GM18505 (cell line): ENCODE measurements at regions not wholly inside any gene's neighbourhood (a gene's known extent, or its start where the extent isn't known, plus 50 kb on each side); places are given as distances from the start of the nearest gene placed in this dataset.
"Not testable (repeated sequence)": the region's sequence is repeated elsewhere in the genome, so short reads cannot be mapped to it uniquely, and the experiment has no call there.

Experiments used
- ATAC-seq: cut with Tn5 transposase; IDR thresholded peaks from one replicate; pipeline ENCODE4 v1.9.1; 2021; ENCODE audit not compliant: unreplicated experiment
- POLR2A ChIP-seq: IDR thresholded peaks from 4 replicates; pipeline ENCODE4 v1.6.1; 2011; ENCODE audit warnings: borderline replicate concordance; ENCODE audit not compliant: insufficient read depth, insufficient read length; ENCODE audit errors: extremely low read depth

DNA sequence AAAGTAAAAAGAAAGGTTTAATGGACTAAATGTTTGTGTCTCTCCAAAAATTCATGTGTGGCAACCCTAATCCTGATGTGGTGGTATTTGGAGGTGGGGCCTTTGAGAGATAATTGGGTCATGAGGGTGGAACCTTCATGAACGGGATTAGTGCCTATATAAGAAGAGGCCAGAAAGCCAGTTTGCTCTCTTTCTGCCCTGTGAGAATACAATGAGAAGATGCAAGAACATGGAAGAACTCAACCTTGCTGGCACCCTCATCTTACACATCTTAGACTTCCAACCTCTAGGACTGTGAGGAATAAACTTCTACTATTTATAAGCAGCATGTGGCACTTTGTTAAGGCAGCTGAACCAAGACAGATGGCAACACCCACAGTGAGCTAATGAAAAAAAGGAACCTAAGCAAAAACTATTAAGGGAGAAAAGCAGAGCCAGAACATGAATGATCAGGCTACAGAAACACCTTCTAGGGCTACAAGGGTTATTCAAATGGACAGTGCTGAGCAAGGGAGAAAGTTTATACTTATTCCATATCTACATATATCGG, 159.5 kb downstream of the PLK2 start:
- no peak for ATAC-seq

GRCh38 chr5:58299256-58299655, 160.6 kb downstream of the PLK2 start:
- ATAC-seq, result no peak
- no peak for TF ChIP-seq POLR2A

More for the DNA sequence above, 159.5 kb downstream of the PLK2 start:
- no peak for TF ChIP-seq POLR2A

DNA sequence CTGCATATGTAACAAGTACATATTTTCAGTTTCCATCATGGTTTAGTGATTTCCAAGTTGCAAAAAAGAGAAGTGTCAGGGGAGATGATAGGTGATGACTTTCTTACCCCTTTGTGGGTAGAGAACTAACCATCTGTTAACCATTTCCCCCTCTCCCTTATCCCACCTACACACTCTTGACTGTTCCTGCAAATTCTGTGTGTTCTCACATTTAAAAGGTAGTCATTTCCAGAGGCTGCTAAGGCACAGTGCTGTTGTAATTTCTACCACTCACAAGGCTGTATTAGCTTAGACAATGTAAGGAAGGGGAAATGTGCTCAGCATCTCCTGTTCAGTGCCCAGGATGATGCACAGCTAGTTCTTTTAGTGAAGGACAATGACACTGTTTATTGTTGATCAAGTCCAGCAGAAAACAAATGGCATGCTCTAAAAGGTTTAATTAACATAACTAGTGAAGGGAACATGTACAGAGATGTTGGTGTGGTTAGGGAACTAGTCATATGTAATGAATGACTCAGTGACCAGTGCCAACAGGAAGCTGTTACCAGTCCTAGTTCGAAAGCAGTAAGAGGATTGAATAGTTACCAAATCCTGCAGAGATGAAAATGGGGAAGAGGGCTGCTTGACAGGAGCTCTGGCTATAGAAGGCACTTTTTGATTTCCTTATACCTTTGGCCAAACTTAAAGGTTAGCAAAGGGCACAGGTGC, 165.1 kb downstream of the PLK2 start:
- no peak for TF ChIP-seq POLR2A
- peak; percentile 75 for ATAC-seq

DNA sequence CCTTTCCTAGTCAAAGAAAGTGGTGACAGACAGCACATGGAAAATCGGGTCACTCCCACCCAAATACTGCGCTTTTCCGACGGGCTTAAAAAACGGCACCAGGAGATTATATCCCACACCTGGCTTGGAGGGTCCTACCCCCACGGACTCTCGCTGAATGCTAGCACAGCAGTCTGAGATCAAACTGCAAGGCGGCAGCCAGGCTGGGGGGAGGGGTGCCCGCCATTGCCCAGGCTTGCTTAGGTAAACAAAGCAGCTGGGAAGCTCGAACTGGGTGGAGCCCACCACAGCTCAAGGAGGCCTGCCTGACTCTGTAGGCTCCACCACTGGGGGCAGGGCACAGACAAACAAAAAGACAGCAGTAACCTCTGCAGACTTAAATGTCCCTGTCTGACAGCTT, 171.6 kb downstream of the PLK2 start:
- not testable (repeated sequence) for ATAC-seq

DNA sequence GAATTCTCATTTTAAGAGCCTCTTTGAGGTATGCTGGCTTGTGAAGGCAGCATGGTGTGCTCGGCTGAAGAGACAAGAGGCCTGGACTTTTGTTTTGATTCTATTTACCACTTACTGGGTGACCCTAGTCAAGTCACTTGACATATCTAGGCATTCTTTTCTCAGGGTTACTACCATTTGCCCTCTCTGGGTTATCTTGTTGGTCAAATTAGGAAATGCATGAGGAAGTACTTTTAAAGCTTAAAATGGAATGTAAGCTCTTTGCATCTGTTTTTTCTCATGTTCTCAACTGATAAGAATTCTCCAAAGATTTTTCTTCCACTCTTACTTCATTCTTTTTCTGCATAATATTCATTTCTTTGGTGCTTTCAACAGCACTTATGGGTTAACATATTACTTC, 173.1 kb downstream of the PLK2 start:
- ATAC-seq, result no peak
- TF ChIP-seq POLR2A, result no peak

GRCh38 chr5:58285900-58286299, 174.0 kb downstream of the PLK2 start:
- TF ChIP-seq POLR2A, result no peak
- no peak for ATAC-seq

GRCh38 chr5:58284886-58285285, 175.0 kb downstream of the PLK2 start:
- TF ChIP-seq POLR2A, result no peak

GRCh38 chr5:58281189-58281588, 178.7 kb downstream of the PLK2 start:
- no peak for TF ChIP-seq POLR2A
- no peak for ATAC-seq

More at GRCh38 chr5:58284886-58285285, 175.0 kb downstream of the PLK2 start:
- no peak for ATAC-seq

DNA sequence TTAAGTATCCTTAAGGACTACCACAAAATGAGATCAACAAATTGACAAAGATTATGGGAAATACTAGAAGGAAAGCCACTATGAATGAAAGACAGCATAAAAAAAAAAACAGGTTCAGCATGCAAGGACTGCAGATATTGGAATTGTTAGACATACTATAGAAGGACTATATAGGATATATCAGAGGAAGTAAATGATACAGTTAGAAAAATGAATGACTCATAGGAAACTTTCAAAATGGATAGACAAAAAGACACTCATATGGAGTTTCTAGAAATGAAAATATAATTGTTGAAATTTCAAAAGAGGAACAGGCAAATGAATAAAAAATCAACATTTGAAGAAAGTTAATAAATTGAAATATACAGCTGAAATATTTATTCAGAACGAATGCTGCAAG, 180.6 kb downstream of the PLK2 start:
- no peak for TF ChIP-seq POLR2A
- ATAC-seq, result no peak

DNA sequence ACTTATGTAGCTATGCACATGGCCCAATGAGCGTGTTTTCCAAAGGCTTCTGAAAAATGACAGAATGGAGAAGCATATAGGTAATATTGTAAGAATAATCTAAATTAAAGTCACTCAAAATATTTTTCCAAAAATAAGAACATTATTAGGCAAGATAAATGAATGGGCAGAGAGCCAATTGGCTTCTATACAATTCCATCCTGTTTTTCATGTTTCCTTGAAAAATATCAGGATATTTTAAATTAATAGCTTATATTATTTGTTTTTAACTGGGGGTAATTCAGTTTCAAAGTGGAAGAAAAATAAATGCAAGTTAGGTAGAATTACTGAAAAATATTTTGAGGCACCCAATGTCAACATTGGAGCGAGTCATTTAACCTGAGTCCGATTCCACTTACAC, 183.5 kb downstream of the PLK2 start:
- ATAC-seq, result no peak
- no peak for TF ChIP-seq POLR2A

DNA sequence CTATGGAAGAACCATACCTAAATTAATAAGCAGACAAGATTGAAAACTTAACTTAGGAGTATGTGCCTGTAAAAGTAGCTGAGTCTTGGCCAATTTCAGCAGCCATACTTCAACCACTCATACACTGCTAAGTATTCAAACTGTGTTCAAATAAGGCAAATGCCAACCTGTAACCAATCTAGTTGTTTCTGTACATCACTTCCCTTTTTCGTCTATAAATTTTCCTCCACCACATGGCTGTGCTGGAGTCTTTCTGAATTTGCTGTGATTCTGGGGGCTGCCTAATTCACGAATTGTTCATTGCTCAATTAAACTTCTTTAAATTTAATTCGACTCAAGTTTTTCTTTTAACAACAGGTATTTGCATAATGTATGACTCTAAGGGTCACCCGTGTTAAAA, 184.4 kb downstream of the PLK2 start:
- no peak for TF ChIP-seq POLR2A
- ATAC-seq, result no peak

GRCh38 chr5:58274191-58274590, 185.7 kb downstream of the PLK2 start:
- TF ChIP-seq POLR2A, result no peak
- ATAC-seq, result no peak

DNA sequence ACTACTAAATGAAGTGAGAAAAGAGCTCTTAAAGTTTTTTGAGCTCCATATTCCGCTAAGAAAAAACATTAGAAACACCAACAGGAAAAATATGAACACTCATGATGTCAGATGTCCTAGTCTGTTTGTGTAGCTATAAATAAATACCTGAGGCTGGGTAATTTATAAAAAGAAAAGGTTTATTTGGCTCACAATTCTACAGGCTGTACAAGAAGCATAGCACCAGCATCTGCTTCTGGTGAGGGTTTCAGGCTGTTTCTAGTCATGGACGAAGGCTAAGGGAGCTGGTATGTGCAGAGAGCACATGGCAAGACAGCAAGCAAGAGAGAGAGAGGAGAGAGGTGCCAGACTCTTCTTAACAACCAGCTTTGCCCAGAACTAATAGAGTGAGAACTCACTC, 186.2 kb downstream of the PLK2 start:
- TF ChIP-seq POLR2A, result no peak
- ATAC-seq, result no peak

GRCh38 chr5:58268268-58268667, 191.6 kb downstream of the PLK2 start:
- ATAC-seq, result no peak
- no peak for TF ChIP-seq POLR2A

GRCh38 chr5:58266402-58266801, 193.5 kb downstream of the PLK2 start:
- ATAC-seq, result no peak
- no peak for TF ChIP-seq POLR2A
